GM18870 (cell line): ENCODE measurements at regions not wholly inside any gene's neighbourhood (a gene's known extent, or its start where the extent isn't known, plus 50 kb on each side); places are given as distances from the start of the nearest gene placed in this dataset.

ENCODE experiments used
- ATAC-seq: cut with Tn5 transposase; IDR thresholded peaks from one replicate; pipeline ENCODE4 v1.9.1; 2021; ENCODE audit warnings: moderate library complexity; ENCODE audit not compliant: unreplicated experiment

DNA sequence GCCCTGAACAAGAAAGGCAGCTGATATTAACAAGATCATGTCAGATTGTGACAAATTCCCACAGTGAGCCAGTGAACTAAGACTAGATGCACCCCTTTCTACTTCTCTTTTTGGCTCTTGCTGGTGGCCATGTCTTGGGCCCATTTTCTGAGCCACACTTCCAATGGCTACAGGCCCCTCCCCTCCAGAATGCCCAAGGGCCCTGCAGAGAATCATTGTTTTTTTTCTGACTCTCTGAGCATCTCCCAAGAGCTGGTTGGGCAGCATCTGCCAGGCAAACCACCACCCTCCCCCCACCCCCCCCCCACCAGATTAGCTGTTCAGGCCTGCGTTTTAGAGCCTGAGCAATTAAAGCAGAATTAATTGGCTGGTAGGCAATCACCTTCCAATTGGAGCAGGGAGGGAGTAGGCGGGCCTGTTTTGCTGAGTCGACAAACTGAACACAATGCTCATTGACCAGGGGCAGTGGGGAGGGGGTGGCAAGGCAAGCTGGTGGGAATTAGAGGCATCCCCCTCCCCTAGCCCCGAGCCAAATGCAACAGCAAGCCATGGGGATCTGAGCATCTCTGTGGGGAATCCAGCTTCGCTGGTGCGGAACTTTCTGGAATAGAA is 541.4 kb downstream of the MN1 start:
- no peak for ATAC-seq

DNA sequence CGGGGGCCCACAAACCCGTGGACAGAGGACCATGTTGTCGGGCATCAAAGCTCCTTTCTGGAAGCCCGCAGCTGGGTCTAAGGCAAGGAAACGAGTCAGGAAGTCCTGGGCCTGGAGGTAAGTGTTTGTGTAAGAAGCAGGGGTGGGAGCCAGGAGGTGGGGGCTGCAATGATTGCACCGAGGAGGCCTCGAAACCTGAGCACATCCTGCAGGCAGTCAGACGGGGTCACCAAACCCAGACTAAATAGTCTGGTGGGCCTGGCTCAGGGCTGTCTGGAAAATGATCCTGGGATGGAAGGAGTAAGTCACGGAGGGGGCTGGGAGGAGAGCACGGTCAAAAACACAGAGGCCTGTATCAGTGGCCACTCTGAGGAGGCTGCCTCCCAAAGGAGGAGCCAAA is 539.2 kb downstream of the MN1 start:
- no peak for ATAC-seq

DNA sequence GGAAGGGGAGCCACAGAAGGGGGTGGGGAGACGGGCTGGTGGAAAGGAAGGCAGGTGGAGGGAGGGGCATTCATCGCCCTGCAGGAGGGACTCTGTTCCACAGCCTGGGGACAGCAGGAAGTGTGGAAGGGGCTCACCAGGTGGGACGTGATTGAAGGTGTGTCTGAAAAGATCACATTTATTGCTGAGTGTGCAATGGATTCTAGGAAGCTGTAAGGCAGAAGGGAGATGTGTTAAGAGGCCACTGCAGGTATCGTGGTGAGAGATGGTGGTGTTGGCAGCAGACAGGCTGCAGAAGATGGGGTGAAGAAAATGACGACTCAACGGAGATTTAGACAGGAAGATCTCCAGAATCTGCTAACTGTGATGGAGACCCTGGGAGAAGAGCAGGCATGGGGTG is 537.4 kb downstream of the MN1 start:
- ATAC-seq: no peak

DNA sequence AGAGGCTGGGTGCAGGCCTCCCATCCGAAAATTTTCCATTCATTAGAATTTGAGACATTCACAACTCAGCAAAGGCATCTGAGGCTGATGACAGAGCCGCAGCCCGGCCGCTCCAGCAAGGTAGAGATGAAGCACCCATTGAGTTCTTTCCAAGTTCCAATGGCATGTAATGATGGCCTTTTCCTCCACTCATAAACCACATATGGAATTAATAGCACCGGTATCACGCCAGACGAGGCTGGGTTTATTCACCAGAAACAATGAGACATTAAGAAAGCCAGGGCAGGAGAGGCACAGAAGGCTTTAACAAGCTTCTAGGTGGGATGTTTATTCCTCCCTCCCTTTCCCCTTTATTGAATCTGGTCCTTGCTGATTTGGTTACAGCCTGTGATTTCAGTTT is 534.4 kb downstream of the MN1 start:
- no peak for ATAC-seq

DNA sequence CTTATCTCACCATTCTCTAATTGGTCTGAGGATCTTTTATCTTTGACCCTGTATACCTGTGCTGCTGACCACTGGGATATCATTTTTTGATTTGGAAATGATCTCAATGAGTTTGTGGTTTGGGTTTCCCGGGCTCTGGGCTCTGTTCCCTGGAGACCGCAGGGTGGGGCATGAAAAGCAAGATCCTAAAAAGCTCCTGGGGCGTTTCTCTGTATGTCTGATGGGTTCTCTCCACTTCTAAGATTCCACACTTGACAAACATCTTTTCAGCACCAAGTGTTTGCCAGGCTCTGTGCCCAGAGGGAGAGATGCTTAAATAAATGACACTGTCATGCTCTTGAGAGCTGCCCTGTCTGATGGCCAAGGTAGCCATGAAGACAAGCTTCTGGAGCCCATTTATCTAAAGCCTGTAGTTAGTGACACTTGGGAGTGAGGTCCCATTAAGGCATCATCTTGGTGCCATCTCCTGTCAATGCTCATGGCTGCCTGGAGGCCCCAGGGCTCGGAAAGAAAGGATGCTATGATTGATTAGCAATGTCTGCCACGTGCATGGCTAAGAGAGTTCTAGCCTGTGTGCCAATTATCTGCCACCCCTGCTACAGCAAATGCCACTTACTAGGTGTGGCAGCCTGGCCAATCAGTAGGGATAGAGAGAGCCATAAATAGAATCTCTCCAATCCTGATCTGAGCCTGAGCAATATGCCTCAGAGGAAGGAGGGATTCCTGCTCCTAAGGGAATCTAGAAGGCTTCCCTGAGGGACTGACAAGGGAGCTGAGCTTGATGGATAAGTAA is 531.6 kb downstream of the MN1 start:
- ATAC-seq: no peak

DNA sequence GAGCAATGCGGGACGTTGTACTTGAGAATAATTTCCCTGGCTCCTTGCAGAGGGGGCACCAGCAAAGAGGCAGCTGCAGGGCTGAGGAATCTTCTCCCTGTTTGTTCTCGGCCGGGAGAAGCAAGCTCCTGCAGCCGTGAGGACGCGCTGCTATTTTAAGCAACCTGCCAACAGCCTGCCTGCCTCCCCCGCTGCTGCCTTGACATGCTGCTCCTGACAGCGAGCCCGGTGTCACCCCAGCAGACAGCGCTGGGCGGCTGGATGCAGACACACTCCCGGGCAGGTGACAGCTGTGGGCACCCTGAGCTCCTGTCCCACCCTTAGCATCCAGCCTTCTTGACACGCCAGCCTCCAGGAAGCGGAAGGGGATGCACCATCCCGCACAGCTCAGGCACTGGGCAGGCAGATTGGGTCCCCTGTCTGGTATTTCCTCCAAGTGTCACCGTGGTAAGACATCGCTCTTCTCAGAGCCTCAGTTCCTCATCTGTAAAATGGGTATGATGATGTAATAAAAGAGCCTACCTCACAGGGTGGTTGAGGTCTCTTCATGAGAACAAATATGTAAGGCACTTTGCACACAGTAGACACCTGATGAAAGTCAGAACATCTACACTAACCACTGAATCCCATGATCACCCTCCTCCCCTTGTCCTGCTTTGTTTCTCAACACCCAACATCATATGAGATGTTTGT is 530.6 kb downstream of the MN1 start:
- no peak for ATAC-seq

DNA sequence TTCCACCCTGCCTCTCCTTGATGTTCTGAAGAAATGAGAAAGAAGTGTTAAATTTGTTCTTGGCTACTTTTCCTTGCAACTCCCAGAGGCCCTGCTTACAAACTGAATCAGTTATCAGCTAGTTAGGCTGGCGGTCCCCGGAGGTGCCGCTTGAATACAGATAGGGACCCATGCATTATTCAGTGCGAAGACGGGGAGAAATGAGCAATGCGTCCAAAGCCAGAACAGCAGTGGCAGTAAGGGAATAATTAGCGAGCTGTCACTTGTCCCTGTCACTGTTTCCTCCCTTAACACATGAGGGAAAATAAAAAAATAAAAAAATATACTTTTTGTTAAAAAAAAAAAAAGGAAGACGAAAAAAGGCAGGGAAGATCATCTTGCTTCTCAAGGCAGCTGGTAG is 528.1 kb downstream of the MN1 start:
- no peak for ATAC-seq

DNA sequence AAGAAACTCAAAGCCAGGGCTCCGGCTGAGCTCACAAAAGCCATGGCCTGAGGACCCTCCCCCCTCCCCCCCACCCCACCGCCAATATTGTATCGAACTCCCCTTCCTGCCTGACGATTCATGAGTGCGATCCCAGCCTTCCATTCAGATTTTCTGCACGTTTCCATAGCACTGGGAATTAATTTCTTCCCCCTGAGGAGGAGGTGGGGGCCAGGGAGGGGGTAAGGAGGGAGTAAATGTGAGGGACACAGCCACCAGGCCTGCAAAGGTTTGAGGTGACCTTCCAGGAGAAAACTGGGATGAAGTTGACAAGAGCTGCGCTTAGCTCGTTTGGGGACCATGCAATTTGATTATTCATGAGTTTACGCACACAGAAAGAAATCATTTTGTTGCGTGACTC is 527.7 kb downstream of the MN1 start:
- ATAC-seq: no peak

DNA sequence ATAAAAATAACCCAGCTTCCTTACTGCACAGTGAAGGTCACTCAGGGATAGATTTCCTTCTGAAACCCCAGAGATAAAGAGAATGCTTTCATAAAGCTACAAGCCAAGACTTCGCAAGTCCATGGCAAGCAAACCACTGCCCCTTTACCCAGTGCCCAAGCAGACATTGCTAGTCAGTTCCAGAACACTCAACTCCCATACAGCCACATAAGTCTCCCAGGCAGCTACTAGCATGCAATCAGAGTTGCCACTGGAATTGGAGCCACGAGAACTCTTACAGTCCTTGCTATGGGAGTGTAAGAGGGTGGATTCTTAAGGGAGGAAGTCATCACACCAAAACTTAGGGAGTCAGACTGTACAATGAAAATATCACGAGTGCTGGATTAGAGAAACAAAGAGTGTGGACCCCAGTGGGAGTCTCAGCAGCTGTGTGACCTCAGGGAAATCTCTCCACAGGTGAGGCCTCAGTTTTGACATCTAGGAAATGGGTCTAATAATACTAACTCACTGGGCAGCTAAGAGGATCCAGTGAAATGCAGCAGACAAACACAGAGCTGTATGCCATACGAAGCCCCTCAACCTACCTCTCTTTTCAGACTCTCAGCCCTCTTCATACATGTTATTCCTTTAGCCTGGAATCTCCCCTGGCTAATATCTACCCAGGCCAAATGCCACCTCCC is 526.6 kb downstream of the MN1 start:
- ATAC-seq: no peak

DNA sequence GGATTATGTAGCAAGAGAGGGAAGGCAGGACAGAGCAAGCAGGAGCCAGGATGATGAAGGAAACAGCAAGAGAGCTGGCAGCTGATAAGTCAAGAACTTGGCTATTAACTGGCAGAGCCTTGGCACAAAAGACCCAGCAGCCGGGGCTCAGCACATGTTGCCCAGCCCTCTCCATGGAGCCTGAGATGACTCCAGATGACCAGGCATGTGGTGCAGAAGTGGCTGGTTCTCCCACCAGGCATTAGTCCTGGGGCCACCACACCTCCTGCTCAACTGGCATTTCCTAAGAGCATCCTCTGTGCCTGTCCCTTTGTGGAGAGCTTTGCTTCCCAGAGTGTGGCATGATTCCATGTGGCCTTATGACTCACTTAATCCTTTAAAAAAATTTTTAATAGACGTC is 522.6 kb downstream of the MN1 start:
- ATAC-seq: no peak

DNA sequence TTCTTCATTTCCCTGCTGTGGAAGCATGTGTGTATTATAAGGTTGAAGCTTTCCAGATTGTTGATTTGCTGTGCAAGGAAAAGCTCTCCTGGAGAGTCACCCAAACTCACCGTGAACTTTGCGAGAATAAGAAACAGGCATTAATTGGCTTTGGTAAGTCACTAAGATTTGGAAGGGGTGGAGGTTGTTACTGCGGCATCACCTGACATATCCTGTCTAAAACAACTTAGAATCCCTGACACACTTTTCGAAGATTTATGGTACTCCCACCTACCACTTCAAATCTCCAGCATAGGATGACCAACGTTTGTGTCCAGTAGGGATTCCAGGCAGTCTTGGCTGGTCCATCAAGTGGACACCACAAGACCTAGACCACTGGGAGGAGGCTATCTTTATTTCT is 518.3 kb downstream of the MN1 start:
- no peak for ATAC-seq

DNA sequence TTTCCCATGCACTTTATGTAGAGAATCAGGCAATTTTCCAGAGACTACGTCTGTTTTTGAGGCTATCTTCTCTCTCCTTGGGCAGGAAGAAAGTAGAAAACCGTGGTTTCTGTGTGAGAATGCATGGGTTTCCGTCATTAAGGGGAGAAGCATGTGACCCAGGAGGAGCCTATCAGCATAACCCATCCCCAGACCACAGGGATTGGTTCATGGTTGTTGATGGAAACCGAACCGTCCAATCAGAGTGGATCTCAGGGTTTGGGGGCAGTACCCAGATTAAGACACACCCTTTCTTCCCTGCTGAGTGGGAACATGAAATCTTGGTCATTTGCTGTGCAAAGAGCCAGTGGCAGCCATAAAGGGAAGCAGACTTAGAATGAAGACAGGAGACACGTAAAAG is 517.8 kb downstream of the MN1 start:
- ATAC-seq: no peak

DNA sequence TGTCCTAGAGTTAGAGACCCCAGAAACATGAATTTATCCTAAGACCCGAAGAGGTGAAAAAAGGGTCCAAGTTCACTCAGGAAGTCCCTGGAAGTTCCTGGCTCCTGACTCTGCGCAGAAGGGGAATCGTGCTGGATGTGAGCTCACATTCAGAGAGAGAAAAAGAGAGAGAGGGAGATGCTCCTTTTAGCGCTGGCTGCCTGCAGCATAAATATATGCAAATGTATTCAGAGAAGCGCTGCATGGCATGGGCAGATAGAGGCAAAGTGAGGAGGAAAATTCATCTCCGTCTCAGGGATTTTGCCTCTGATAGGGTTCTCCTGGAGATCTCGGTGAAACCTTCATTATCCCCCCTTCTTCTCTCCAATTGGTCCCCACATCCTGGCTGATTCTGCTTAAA is 517.2 kb downstream of the MN1 start:
- ATAC-seq: no peak

DNA sequence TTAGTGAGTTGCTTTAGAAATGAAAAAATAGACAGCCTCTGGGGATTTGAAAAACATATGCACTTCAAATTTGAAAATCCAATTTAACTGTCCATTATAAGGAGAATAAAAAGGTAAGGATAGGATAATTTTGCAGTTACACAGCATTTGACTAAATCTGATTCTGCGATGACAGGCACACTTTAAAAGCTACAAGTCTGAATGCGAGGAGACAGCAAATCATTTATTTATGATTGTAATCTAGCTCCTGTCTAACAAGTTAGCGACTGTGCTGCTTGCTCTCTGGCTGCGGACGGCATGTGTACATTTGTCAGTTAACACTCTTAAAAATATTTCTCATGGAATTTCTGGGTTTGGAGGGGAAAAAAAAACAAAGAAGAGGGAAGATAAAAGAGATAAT is 514.8 kb downstream of the MN1 start:
- no peak for ATAC-seq

DNA sequence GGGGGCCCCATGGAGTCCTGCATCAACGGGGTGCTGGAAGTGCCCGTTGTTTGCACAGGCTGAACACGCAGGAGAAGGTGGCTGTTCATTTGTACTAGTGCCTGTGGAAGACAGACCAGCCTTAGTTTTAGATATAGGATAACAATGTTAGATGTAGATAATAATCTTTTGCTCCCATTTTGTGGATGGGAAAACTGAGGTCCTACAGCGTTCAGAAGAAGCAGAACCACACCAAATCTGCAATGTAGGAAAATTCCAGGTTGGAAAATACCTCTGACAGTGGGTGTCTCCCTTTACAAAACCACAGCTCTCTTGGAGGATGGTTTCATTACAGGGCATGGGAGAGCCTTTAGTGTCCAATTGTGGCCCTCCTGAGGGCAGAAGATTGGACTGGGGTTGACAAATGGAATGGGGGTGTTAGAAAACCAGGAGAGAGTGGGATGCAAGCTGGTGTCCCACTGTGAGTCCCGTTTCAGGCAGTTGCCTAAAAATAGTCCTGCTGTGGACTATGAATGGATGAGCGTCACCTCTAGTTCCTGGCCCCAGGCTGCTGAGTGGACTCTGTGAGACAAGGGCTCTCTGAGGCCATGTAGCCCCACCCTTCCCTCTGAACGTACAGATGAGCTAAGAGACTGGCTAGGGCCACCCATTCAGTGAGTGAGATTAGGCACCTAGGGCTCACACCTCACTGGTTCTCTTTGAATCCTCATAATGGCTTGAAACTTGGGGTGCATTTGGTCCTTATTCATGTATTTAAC is 508.8 kb downstream of the MN1 start:
- no peak for ATAC-seq

DNA sequence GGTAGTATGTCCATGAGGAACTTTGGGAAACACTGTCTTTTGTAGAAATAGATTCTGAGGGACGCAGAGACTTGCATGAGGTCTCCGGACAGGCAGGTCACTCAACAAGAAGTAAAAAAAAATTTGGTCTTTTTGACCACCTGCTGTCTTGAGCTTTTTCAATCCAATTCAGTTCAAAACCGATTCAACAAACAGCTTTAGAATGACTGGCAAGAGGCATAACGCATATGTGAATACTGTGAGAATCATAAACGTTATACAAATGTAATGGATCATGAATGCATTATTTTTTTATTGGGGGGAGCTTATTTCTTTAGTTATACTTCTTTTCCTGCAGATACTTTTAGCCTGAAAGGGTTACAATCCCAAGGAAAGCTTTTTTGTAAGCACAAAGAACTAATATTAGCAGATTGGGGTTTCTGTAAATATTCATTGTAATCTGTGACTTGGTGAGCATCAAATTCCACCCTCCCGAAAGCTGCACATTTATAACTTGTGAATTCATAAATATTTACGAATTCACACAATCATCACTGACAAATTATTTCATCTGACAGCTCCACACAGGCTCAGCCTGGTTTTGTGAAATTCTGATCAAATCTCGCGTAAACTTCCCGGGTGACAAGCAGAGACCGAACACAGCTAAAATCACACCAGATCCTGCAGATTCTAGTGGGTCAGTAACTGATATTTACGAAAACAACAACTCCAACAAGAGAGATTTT is 507.7 kb downstream of the MN1 start:
- no peak for ATAC-seq

DNA sequence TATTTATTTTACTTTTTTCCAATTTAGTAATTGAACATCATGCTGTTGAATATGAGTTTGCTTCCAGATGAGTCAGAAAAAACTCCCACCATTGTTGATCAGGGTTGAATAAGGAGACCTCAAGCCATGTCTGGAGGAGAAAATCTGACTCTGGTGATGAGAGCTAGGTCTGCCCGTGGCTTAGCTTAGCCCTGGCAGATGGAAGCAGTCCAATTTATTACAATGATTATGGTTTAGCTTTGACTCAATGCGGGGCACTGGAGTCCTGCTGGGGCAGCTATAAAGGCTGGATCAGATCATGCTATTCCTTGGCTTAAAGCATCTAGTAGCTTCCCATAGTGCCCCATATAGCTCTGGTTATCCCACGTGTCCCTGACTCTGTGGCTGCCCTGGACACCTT is 506.5 kb downstream of the MN1 start:
- no peak for ATAC-seq

DNA sequence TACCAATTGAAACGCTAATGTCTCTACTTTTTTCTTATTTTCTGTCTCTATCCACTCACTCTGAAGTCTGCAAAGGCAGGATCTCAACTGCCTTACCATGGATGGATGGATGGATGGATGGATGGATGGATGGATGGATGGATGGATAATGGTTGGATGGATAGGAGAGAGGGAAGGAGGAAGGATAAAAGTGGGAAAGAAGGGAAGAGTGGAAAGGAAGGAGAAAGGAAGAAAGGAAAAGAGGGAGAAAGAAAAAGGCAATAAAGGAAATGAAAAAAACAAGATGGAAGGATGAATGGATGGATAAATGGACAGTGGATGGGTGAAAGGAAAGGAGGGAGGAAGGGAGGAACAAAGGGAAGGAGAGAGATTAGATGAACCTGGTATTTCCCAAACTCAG is 506.0 kb downstream of the MN1 start:
- ATAC-seq: no peak

DNA sequence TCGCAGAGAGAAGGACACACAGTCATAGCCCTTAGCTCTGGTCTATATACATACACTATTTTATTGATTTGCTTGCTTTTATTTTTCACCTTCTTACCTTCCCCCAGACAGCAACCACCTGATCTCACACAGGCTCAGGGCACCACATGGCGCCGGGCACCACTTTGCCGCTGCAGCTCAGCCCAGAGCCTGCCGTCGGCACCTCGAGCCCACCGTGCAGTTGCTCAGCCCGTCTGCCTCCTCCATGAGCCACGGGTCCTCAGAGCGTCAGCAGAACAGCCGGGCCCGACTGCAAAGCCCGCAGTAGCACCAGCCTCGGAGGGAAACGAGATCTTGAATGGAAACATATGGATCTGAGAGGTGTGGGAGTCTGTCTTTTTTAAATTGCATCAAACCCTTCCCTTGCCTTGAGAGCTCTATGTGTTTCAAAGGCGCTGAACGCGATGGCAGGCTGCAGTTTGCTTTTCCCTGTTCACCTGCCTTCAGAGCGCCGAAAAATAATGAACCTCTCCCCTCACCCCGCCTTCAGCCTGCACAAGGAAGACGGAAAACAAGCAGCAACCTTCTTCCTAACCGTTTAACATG is 505.4 kb downstream of the MN1 start:
- ATAC-seq: no peak

DNA sequence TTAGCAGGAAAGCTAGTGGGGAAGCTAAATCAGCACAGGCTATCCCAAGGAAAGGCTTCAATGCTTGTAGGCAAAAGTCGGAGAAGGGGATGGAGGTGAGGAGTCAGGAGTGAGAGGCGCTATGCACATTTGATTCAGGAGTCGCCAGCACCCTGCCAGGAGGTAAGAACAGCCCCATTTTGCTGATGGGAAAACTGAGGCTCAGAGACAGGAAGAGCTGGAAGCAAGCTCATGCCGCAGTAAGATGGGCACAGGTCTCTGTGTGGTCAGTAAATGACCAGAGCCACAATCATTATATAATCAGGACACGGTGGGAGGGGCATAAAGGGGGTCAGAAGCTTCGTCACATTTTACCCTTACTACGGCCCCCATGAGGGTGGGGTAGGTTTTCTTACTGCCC is 504.4 kb downstream of the MN1 start:
- no peak for ATAC-seq
